Natural killer cell treated with Interleukin-12 subunit alpha and Interleukin-12 subunit beta and Interleukin-15 and Interleukin-18, amount 100 ng/mL, for 72 hours (primary cell): ENCODE measurements at regions not wholly inside any gene's neighbourhood (a gene's known extent, or its start where the extent isn't known, plus 50 kb on each side); places are given as distances from the start of the nearest gene placed in this dataset.

Experiments
- ATAC-seq, 2 donors: fragments of 150-1000 bp; cut with Tn5 transposase in 1 of 2; sonication (Bioruptor Pico), chemical (Tn5 transposase) in 1 of 2; 2 replicates each; pipeline ENCODE4 v1.10.0; 2021
- DNase-seq: peaks from one replicate; pipeline ENCODE4 v3.0.0; 2022; ENCODE audit warnings: low spot score
- H3K27ac Mint-ChIP-seq, 2 donors: 1 replicate in 1 of 2; 2 replicates in 1 of 2; pipeline ENCODE4 v1.8.0; 2022; ENCODE audit warnings: mixed read lengths in 2 of 2, mild to moderate bottlenecking in 1 of 2, moderate library complexity in 1 of 2
- H3K27me3 Mint-ChIP-seq, 2 donors: 1 replicate in 1 of 2; 2 replicates in 1 of 2; pipeline ENCODE4 v1.8.0; 2022; ENCODE audit warnings: mixed read lengths in 2 of 2
- H3K36me3 Mint-ChIP-seq: one replicate; pipeline ENCODE4 v1.8.0; 2022; ENCODE audit warnings: mixed read lengths
- H3K4me1 Mint-ChIP-seq, 2 donors: 1 replicate in 1 of 2; 2 replicates in 1 of 2; pipeline ENCODE4 v1.8.0; 2022; ENCODE audit warnings: low read depth in 2 of 2, mixed read lengths in 2 of 2, mild to moderate bottlenecking in 1 of 2
- H3K4me3 Mint-ChIP-seq: one replicate; pipeline ENCODE4 v1.8.0; 2022; ENCODE audit warnings: mixed read lengths
- H3K9me3 Mint-ChIP-seq: 2 replicates; pipeline ENCODE4 v1.8.0; 2022; ENCODE audit warnings: mixed read lengths

- peaks cover 0 to 3% of the 10 kb centered on the region in 2 donors for H3K27me3 Mint-ChIP-seq
- H3K4me1 Mint-ChIP-seq: no peaks in the 10 kb centered on the region
- H3K27ac Mint-ChIP-seq: no peak overlapping the region
- H3K9me3 Mint-ChIP-seq: no peaks in the 10 kb centered on the region
- DNase-seq (no peak), ATAC-seq (no peak)
- H3K36me3 Mint-ChIP-seq: no peaks in the 10 kb centered on the region
- H3K4me3 Mint-ChIP-seq: no peak overlapping the region
These were observed 103.5 kb downstream of the SIK1 start for GRCh38 chr21:43323244-43324005.

- H3K27ac Mint-ChIP-seq: no peak overlapping the region
- no peaks in the 10 kb centered on the region for H3K27me3 Mint-ChIP-seq
- H3K4me3 Mint-ChIP-seq: no peak overlapping the region
- no peak for DNase-seq
- H3K4me1 Mint-ChIP-seq: no peaks in the 10 kb centered on the region
- no peaks in the 10 kb centered on the region for H3K9me3 Mint-ChIP-seq
- H3K36me3 Mint-ChIP-seq: no peaks in the 10 kb centered on the region
- ATAC-seq: no peak
These were observed 104.1 kb downstream of the SIK1 start for GRCh38 chr21:43322805-43323204.

GRCh38 chr21:43322311-43322710, 104.6 kb downstream of the SIK1 start:
- no peak for ATAC-seq
- Mint-ChIP-seq H3K4me3 (no peak overlapping the region), H3K36me3 (no peaks in the 10 kb centered on the region), H3K27ac (no peak overlapping the region), H3K27me3 (no peaks in the 10 kb centered on the region), H3K4me1 (no peaks in the 10 kb centered on the region), H3K9me3 (no peaks in the 10 kb centered on the region)
- DNase-seq: no peak

- no peak for DNase-seq
- Mint-ChIP-seq H3K9me3 (no peaks in the 10 kb centered on the region), H3K27ac (no peak overlapping the region), H3K36me3 (no peaks in the 10 kb centered on the region), H3K4me3 (no peak overlapping the region), H3K4me1 (no peaks in the 10 kb centered on the region), H3K27me3 (peaks cover 0 to 3% of the 10 kb centered on the region in 2 donors)
- ATAC-seq: no peak
These were observed 105.3 kb downstream of the SIK1 start for GRCh38 chr21:43321611-43322010.

- Mint-ChIP-seq H3K4me3 (no peak overlapping the region), H3K9me3 (no peaks in the 10 kb centered on the region), H3K27ac (no peak overlapping the region), H3K36me3 (no peaks in the 10 kb centered on the region), H3K27me3 (peaks cover 0 to 3% of the 10 kb centered on the region in 2 donors), H3K4me1 (no peaks in the 10 kb centered on the region)
- DNase-seq (no peak), ATAC-seq (no peak)
These were observed 105.8 kb downstream of the SIK1 start for GRCh38 chr21:43321111-43321510.

GRCh38 chr21:43320526-43320925, 106.4 kb downstream of the SIK1 start:
- Mint-ChIP-seq H3K27me3 (peaks cover 0 to 4% of the 10 kb centered on the region in 2 donors), H3K9me3 (no peaks in the 10 kb centered on the region), H3K27ac (no peak overlapping the region), H3K4me1 (no peaks in the 10 kb centered on the region), H3K4me3 (no peak overlapping the region), H3K36me3 (no peaks in the 10 kb centered on the region)
- DNase-seq (no peak), ATAC-seq (no peak)

GRCh38 chr21:43318841-43319781, 107.8 kb downstream of the SIK1 start:
- Mint-ChIP-seq H3K4me3 (no peak overlapping the region), H3K27me3 (peaks cover 0 to 10% of the 10 kb centered on the region in 2 donors), H3K36me3 (no peaks in the 10 kb centered on the region), H3K27ac (no peak overlapping the region), H3K4me1 (peaks cover 0 to 3% of the 10 kb centered on the region in 2 donors), H3K9me3 (no peaks in the 10 kb centered on the region)
- DNase-seq: no peak
- ATAC-seq: no peak

- ATAC-seq (no peak), DNase-seq (no peak)
- Mint-ChIP-seq H3K27ac (no peak overlapping the region), H3K4me3 (no peak overlapping the region), H3K4me1 (peaks cover 0 to 3% of the 10 kb centered on the region in 2 donors), H3K9me3 (no peaks in the 10 kb centered on the region), H3K27me3 (peaks cover 0 to 10% of the 10 kb centered on the region in 2 donors), H3K36me3 (no peaks in the 10 kb centered on the region)
These were observed 108.6 kb downstream of the SIK1 start for GRCh38 chr21:43318368-43318767.

- H3K36me3 Mint-ChIP-seq: no peaks in the 10 kb centered on the region
- ATAC-seq: no peak
- DNase-seq: no peak
- H3K27ac Mint-ChIP-seq: no peak overlapping the region
- no peaks in the 10 kb centered on the region for H3K9me3 Mint-ChIP-seq
- no peak overlapping the region for H3K4me3 Mint-ChIP-seq
- H3K4me1 Mint-ChIP-seq: peaks cover 0 to 3% of the 10 kb centered on the region in 2 donors
- peaks cover 0 to 10% of the 10 kb centered on the region in 2 donors for H3K27me3 Mint-ChIP-seq
These were observed 109.0 kb downstream of the SIK1 start for GRCh38 chr21:43317959-43318358.

- Mint-ChIP-seq H3K36me3 (no peaks in the 10 kb centered on the region), H3K27me3 (peaks cover 0 to 10% of the 10 kb centered on the region in 2 donors), H3K4me1 (peaks cover 0 to 3% of the 10 kb centered on the region in 2 donors), H3K27ac (no peak overlapping the region), H3K4me3 (no peak overlapping the region), H3K9me3 (no peaks in the 10 kb centered on the region)
- no peak for DNase-seq
- ATAC-seq: no peak
These were observed 109.6 kb downstream of the SIK1 start for GRCh38 chr21:43317254-43317748.

- Mint-ChIP-seq H3K4me1 (peaks cover 0 to 3% of the 10 kb centered on the region in 2 donors), H3K27ac (no peak overlapping the region), H3K36me3 (no peaks in the 10 kb centered on the region), H3K9me3 (no peaks in the 10 kb centered on the region), H3K4me3 (no peak overlapping the region), H3K27me3 (peaks cover 0 to 10% of the 10 kb centered on the region in 2 donors)
- ATAC-seq: no peak
- DNase-seq: no peak
These were observed 110.6 kb downstream of the SIK1 start for GRCh38 chr21:43316156-43316845.

GRCh38 chr21:43315244-43316137, 111.4 kb downstream of the SIK1 start:
- H3K9me3 Mint-ChIP-seq: no peaks in the 10 kb centered on the region
- ATAC-seq (peak; percentile 13 to 24), DNase-seq (no peak)
- peaks cover 0 to 3% of the 10 kb centered on the region in 2 donors for H3K4me1 Mint-ChIP-seq
- H3K36me3 Mint-ChIP-seq: no peaks in the 10 kb centered on the region
- H3K4me3 Mint-ChIP-seq: no peak overlapping the region
- H3K27ac Mint-ChIP-seq: no peak overlapping the region
- peaks cover 0 to 10% of the 10 kb centered on the region in 2 donors for H3K27me3 Mint-ChIP-seq

- Mint-ChIP-seq H3K36me3 (no peaks in the 10 kb centered on the region), H3K9me3 (no peaks in the 10 kb centered on the region), H3K4me3 (no peak overlapping the region), H3K27ac (no peak overlapping the region), H3K27me3 (peaks cover 0 to 10% of the 10 kb centered on the region in 2 donors), H3K4me1 (peaks cover 0 to 3% of the 10 kb centered on the region in 2 donors)
- no peak for ATAC-seq
- DNase-seq: no peak
These were observed 113.0 kb downstream of the SIK1 start for GRCh38 chr21:43313939-43314405.
